ENCODE measurements at regions not wholly inside any gene's neighbourhood (a gene's known extent, or its start where the extent isn't known, plus 50 kb on each side); places are given as distances from the start of the nearest gene placed in this dataset.

- TF ChIP-seq POLR2AphosphoS5 (IDR thresholded peaks at IDR 0.05; ENCODE audit: low read depth, low read length), result no peak
- no peak for TF ChIP-seq REST (IDR thresholded peaks at IDR 0.05; ENCODE audit: insufficient read depth in 1 of 2, low read depth in 2 of 2, low read length in 2 of 2)
These were observed 139.5 kb downstream of the ZNF622 start for GRCh38 chr5:16326137-16326536.
